Pancreas (tissue), 10 donors: ENCODE measurements at regions not wholly inside any gene's neighbourhood (a gene's known extent, or its start where the extent isn't known, plus 50 kb on each side); places are given as distances from the start of the nearest gene placed in this dataset.

Experiments
- ATAC-seq, 4 donors: fragments of 200-7000 bp; cut with Tn5 transposase; one replicate each; pipeline versions ENCODE4 v1.8.0 to v1.9.1; 2020; ENCODE audit warnings: mild to moderate bottlenecking in 4 of 4, moderate library complexity in 4 of 4
- DNase-seq, 6 donors: peaks; one replicate each; pipeline ENCODE4 v3.0.0-alpha.2; 2020
- FAIRE-seq: peaks from 2 replicates; lab custom pipeline; 2012; peaks lifted over from hg19 to GRCh38; lab: Jason Lieb, UNC
- H3K27ac ChIP-seq, 4 donors: fragments of 200-600 bp; sonication (generic); 1 replicate in 3 of 4; 2 replicates in 1 of 4; pipeline versions ENCODE4 v1.5.0 to v1.8.0; 2020
- H3K27me3 ChIP-seq, 4 donors: fragments of 200-600 bp; one replicate each; pipeline ENCODE4 v1.8.0; 2021
- H3K36me3 ChIP-seq, 3 donors: fragments of 200-600 bp; sonication (generic) in 1 of 3; one replicate each; pipeline versions ENCODE4 v1.5.0 to v1.8.0; 2020 to 2021
- H3K4me1 ChIP-seq, 3 donors: fragments of 200-600 bp; one replicate each; pipeline ENCODE4 v1.8.0; 2021
- H3K4me3 ChIP-seq, 4 donors: fragments of 200-600 bp; sonication (generic) in 2 of 4; one replicate each; pipeline versions ENCODE4 v1.5.0 to v1.8.0; 2020 to 2021
- H3K9me3 ChIP-seq, 4 donors: fragments of 200-600 bp; one replicate each; pipeline ENCODE4 v1.8.0; 2021
- WGBS, 2 donors: extraction: QIAGEN DNeasy Blood & Tissue Kit; methylation state at CpG; one replicate each; pipeline ENCODE4 v1.1.7; 2013; 5-methylcytosine and 5-hydroxymethylcytosine counted together
- intact Hi-C, 3 donors: fragments of 100-400 bp; cut with DNase I; formaldehyde crosslinking; loops; one replicate each; pipeline versions ENCODE4 v1.11.1 to v1.14.2; 2022
- TF ChIP-seq, protein P1 (sequence below), 4 donors: fragments of 200-600 bp; sonication (generic) in 3 of 4; IDR thresholded peaks; one replicate each; pipeline versions ENCODE4 v1.5.0 to v1.8.0; 2021; ENCODE audit warnings: antibody characterized with exemption in 4 of 4
- donor health status: healthy with polysubstance abuse.
- donor health status: DM: no; HTN: no; CAD: no; lungs with moderate emphysema.
- donor health status: DM: no; HTN: no; CAD: no.
- donor health status: control.
- donor health status: control.
- donor health status: Bipolar disorder and iron deficiency.
- donor health status: DM: yes; HTN: yes; CAD: no.
- donor health status: DM: no; HTN: no; CAD: no.
- donor health status: DM: no; HTN: no; CAD: no.
- donor health status: DM: yes; HTN: yes; CAD: no.

DNA sequence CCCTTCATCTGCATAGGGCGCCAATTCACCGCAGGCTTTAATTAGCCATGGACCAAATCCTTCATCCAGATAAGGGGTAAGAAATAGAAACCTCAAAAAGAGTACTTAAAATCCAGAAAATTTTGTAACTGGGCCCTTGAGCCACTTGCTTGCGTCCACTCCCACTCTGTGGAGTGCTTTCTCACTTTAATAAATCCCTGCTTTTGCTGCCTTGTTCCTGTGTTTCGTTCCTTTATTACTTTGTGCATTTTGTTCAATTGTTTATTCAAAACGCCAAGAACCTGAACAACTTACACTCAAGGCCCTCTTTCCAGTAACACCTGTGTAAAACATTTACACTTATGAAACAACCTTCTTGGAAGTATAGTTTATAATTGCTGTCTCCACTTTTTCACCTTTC, 66.5 kb downstream of the HMHB1 start:
- H3K9me3 ChIP-seq = no peaks in the 10 kb centered on the region
- H3K4me3 ChIP-seq = no peak overlapping the region
- H3K27ac ChIP-seq = no peak overlapping the region
- H3K36me3 ChIP-seq = no peaks in the 10 kb centered on the region
- WGBS, 2 donors = 89 to 94% methylated on average over 5 of the region's 5 CpGs
- ATAC-seq (no peak), FAIRE-seq (no peak), DNase-seq (no peak)
- no peaks in the 10 kb centered on the region for H3K27me3 ChIP-seq
- intact Hi-C loops = no loop called here
- TF ChIP-seq, protein P1, sequence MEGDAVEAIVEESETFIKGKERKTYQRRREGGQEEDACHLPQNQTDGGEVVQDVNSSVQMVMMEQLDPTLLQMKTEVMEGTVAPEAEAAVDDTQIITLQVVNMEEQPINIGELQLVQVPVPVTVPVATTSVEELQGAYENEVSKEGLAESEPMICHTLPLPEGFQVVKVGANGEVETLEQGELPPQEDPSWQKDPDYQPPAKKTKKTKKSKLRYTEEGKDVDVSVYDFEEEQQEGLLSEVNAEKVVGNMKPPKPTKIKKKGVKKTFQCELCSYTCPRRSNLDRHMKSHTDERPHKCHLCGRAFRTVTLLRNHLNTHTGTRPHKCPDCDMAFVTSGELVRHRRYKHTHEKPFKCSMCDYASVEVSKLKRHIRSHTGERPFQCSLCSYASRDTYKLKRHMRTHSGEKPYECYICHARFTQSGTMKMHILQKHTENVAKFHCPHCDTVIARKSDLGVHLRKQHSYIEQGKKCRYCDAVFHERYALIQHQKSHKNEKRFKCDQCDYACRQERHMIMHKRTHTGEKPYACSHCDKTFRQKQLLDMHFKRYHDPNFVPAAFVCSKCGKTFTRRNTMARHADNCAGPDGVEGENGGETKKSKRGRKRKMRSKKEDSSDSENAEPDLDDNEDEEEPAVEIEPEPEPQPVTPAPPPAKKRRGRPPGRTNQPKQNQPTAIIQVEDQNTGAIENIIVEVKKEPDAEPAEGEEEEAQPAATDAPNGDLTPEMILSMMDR (IDR thresholded peaks at IDR 0.05) = no peak
- no peaks in the 10 kb centered on the region for H3K4me1 ChIP-seq

DNA sequence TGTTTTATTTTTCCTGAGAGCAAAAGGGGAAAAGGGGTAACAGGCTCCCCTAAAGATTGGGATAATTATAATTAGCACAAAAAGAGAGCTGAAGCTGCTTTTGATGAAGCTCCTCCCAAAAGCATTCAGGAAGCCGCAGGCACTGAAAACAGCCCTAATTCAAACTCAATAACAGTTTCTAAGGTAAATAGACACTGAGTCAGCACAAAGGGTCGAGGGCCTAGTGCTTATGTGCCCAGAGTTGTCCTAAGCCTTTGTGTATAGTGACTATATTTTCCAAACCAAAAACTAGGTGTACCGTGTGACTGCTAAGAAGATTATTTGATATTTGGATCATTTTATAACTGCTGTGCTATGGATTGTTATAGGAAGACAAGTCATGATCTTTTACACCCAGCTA, 67.7 kb downstream of the HMHB1 start:
- TF ChIP-seq, protein P1 (IDR thresholded peaks at IDR 0.05) = no peak
- DNase-seq = no peak
- intact Hi-C loops = no loop called here
- Histone ChIP-seq H3K27me3 (no peaks in the 10 kb centered on the region), H3K4me1 (no peaks in the 10 kb centered on the region), H3K27ac (no peak overlapping the region), H3K9me3 (no peaks in the 10 kb centered on the region), H3K36me3 (no peaks in the 10 kb centered on the region), H3K4me3 (no peak overlapping the region)
- no peak for ATAC-seq
- 71 to 75% methylated on average over 3 of the region's 3 CpGs for WGBS, 2 donors
- FAIRE-seq = no peak

DNA sequence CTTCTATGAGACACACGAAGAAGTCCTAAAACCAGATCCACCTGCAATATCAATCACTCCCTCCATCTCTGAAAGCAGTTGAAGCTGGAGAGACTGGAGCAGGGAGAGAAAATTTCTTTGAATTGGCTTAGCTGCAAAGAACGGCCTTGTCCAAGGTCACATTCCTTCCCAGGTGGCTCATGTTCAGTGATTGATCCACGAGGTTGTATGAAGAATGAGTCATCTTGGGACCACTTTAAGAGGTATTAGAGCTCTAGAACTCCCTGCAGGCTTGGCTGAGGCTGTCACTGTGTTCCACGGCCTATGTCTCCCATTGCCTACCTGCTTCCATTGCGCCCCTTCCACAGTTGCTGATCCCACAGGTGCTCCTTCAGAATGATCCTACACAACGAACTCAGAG, 68.2 kb downstream of the HMHB1 start:
- intact Hi-C loops = no loop called here
- no peaks in the 10 kb centered on the region for H3K4me1 ChIP-seq
- ATAC-seq = peak in 3 of 4 donors; percentile 35 to 53 (median 36)
- no peak for FAIRE-seq
- WGBS, 2 donors = 45 to 48% methylated on average over 6 of the region's 6 CpGs
- DNase-seq = peak in 1 of 6 donors; percentile 11
- H3K9me3 ChIP-seq = no peaks in the 10 kb centered on the region
- H3K4me3 ChIP-seq = no peak overlapping the region
- H3K27ac ChIP-seq = no peak overlapping the region
- no peaks in the 10 kb centered on the region for H3K27me3 ChIP-seq
- TF ChIP-seq, protein P1 (IDR thresholded peaks at IDR 0.05) = no peak
- H3K36me3 ChIP-seq = no peaks in the 10 kb centered on the region

DNA sequence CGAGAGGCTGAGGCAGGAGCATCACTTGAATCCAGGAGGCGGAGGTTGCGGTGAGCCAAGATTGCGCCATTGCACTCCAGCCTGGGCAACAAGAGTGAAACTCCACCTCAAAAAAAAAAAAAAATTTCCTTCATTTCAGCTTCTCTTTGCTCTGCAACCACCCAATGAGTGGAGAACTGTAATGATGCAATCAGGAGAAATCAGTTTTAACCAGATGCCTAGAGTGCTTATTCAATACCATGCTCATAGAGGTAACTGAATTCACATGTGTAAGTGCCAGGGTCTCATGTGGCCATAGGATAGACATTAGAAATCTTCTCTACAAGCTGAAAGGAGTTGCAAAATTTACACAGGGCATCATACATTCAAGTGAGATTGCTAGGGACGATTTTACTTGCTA, 70.6 kb downstream of the HMHB1 start:
- H3K36me3 ChIP-seq = no peaks in the 10 kb centered on the region
- TF ChIP-seq, protein P1 (IDR thresholded peaks at IDR 0.05) = no peak
- no peak overlapping the region for H3K4me3 ChIP-seq
- DNase-seq (no peak), FAIRE-seq (no peak), ATAC-seq (no peak)
- intact Hi-C loops = no loop called here
- H3K4me1 ChIP-seq = no peaks in the 10 kb centered on the region
- H3K27ac ChIP-seq = no peak overlapping the region
- 83 to 92% methylated on average over 5 of the region's 5 CpGs for WGBS, 2 donors
- no peaks in the 10 kb centered on the region for H3K27me3 ChIP-seq
- no peaks in the 10 kb centered on the region for H3K9me3 ChIP-seq

DNA sequence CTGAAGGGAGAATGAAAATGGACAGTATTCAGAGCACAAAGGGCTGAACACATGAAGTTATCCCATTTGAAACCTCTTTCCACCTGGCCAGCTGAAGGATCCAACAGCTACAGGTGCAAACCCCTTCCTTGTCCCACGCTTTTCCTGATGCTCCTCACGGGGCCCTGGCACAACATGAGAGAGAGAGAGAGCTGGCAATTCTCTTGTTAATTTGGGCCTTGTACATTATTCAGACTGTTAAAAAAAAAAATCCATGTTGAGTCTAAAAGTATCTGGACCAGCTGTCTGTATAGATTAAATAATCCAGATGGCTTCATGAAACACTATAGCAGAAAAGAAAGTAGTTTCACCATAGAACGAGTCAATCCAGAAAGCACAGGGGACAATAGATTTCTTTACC, 74.1 kb downstream of the HMHB1 start:
- no peaks in the 10 kb centered on the region for H3K27me3 ChIP-seq
- ATAC-seq (no peak), FAIRE-seq (no peak), DNase-seq (no peak)
- H3K36me3 ChIP-seq = no peaks in the 10 kb centered on the region
- TF ChIP-seq, protein P1 (IDR thresholded peaks at IDR 0.05) = no peak
- H3K27ac ChIP-seq = no peak overlapping the region
- 66 to 67% methylated on average over 3 of the region's 3 CpGs for WGBS, 2 donors
- H3K4me1 ChIP-seq = no peaks in the 10 kb centered on the region
- no peaks in the 10 kb centered on the region for H3K9me3 ChIP-seq
- H3K4me3 ChIP-seq = no peak overlapping the region
- intact Hi-C loops = no loop called here
